ENCODE measurements at regions not wholly inside any gene's neighbourhood (a gene's known extent, or its start where the extent isn't known, plus 50 kb on each side); places are given as distances from the start of the nearest gene placed in this dataset.

DNA sequence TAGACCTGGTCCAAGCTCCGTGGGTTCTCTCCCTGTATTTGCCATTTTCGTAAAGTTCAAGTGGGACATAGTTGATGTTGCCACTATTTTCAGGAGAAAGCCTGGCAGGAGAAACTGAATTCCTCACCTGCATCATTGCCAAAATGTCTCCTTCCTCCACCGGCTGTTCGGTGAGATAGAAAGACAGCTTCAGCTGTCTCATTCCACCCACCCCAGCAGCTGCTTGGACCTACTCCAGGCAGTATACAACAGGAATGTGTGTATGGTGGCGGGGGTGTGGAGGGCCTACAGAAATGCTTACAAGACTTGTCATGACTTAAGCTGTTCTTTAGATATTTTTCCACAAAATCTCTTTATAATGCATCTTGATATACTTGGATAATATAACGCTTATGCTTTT is 132.7 kb upstream of the RAP2B start:
- peak; percentile 10 for DNase-seq (ENCODE audit: low read depth)

DNA sequence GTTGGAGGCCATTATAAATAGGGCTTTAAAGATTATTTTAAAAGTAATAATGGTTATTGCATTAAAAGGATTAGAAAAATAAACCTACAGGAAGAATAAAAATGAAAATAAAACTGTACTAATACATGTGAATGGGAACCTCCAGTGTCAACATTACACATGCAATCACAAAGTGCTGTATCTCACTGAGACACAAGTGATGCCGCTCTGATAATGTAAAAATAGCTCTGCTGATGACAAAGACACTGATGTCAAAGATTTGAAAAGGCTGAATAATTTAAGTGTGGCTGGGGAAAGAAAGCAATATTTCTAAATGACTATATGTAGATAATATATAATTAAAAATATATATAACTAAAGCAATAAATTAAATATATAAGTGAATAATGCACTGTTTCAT is 129.1 kb upstream of the RAP2B start:
- no peak for DNase-seq (ENCODE audit: low read depth)

DNA sequence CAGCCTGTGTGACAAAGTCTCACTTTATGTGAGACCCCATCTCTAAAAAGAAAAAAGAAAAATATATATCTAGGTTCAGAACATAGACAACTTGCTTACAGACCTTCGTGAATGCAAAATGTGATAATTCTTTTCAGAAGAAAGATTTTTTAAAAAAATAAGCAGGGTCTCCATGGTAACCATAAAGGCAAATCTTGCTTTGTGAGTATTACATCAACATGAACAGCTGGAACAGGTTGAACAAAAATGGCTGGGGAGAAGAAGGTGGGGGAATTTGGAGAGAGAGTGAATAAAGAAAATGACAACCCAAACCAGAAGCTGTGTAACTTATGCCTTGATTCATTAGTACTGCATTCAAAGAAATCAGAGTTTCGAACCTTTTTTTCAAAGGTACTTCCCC is 125.2 kb upstream of the RAP2B start:
- no peak for DNase-seq (ENCODE audit: low read depth)

DNA sequence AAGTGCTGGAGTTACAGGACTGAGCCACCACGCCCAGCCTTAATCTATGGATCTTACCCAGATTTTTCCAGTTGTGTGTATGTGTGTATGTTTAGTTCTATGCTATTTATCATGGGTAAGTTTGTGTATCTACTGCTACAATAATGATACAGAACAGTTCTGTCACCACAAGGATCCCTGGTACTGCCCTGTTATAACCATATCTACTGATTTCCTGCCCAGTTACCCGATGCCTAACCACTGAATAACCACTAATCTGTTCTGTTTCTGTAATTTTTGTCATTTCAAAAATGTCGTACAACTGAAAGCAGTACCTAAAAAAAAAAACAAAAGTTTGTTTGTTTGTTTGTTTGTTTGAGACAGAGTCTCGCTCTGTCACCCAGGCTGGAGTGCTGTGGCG is 123.7 kb upstream of the RAP2B start:
- DNase-seq (ENCODE audit: low read depth) = no peak

DNA sequence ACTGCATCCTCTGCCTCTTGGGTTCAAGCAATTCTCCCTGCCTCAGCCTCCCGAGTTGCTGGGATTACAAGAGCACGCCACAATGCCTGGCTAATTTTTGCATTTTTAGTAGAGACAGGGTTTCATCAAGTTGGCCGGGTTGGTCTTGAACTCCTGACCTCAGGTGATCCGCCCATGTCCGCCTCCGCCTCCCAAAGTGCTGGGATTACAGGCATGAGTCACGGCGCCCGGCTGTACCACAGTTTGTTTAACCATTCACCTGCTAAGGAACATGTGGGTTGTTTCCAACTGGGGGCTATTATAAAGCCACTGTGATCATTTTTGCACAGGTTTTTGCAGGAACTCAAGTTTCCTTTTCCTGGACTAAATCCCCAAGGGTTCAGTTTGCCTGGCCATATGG is 123.2 kb upstream of the RAP2B start:
- DNase-seq (ENCODE audit: low read depth) = no peak

DNA sequence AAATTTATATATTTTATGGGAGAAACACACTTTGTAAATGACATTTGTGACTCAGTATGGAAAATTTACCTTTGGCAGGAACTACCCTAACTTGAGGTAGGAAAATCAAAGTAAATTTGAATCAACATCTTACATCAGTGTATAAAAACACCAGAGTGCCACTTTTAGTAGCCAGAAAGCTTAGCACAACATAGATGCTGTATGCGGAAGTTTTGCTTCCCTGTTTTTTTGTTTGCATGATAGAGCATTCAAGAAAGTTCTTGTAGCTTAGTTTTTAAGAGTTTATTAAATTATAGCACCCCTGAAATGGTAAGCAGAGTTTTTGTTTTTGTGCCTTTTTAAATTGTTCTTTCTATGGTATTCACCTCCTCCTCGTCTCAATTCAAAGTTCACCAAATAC is 120.8 kb upstream of the RAP2B start:
- DNase-seq (ENCODE audit: low read depth) = no peak

DNA sequence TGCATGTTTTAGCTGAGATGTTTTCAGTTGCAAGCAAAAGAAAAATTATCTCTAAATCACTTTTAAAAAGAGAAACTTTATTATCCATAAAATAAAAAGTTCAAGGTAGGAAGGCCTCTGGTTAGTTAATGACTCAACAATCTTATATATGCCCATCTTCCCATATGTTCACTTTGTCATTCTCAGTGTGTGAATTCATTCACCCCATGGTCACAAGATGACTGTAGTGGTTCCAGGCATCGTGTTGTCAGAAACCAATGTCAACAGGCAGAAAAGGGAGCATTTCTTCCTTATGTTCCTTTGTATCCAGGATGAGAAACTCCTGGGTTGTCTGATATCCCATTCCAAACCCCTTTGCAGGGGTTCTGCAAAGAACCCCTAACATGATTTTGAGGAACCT is 119.9 kb upstream of the RAP2B start:
- DNase-seq (ENCODE audit: low read depth) = no peak

DNA sequence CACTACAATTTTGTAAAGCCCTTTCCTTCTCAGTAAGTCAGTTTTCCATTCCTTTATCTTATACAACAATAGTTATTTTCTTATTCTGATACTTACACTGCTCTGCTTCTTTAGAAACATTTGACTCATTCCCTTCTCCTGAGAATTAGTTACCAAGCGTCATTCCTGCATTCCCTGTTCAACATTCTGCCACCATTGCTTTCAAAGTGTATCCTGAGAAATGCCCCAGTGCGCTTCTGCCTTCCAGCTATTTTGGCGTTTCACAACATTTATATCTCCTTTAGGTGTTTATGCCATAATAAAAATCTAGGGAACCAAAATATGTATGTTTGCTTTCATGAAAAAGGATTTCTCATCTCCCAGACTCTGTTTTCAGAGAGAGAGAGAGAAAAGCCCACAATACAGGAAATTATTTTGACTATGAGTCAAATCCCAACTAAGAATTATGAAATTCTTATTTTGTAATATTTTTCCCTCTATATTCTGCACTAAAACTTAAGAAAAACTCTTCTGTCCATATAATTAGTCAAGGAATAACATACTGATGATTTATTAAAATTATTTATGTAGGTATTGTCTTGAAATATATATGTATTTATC is 118.2 kb upstream of the RAP2B start:
- no peak for DNase-seq (ENCODE audit: low read depth)

DNA sequence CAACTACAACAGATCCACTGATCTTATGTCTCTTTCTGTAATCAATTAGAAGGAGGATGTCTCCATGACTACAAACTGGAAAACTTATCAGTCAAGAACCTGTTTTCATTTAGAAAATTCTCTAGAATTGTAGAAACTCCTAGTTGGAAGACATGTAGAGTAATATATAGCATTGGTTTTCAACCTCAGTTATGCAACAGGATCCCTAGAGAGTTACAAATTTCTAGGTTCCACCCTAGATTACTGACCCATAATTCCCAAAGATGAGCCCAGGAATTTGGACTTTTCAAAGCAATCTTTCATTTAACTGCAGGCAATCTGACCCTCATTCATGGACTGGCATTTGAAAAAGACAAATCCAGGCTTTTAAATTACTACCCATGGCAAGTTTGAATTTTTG is 116.9 kb upstream of the RAP2B start:
- DNase-seq (ENCODE audit: low read depth) = no peak

DNA sequence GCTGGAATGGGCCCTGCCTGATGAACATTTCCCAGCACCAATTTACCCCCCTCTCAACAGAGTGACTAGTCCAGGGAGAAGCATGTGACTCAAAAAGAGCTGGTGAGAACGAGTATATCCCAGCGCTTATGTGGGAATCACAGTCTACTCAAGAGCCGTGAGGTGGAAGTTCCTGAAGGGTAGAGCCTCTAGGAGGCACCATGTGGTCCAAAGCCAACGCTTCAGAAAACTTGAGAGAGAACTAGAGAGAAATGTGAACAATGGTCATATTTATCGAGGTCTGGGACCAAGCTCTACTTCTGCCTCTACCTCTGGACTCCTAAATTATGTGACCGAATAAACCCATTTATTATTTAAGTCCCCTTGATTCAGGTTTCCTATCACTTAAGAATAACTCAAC is 111.0 kb upstream of the RAP2B start:
- no peak for DNase-seq (ENCODE audit: low read depth)

DNA sequence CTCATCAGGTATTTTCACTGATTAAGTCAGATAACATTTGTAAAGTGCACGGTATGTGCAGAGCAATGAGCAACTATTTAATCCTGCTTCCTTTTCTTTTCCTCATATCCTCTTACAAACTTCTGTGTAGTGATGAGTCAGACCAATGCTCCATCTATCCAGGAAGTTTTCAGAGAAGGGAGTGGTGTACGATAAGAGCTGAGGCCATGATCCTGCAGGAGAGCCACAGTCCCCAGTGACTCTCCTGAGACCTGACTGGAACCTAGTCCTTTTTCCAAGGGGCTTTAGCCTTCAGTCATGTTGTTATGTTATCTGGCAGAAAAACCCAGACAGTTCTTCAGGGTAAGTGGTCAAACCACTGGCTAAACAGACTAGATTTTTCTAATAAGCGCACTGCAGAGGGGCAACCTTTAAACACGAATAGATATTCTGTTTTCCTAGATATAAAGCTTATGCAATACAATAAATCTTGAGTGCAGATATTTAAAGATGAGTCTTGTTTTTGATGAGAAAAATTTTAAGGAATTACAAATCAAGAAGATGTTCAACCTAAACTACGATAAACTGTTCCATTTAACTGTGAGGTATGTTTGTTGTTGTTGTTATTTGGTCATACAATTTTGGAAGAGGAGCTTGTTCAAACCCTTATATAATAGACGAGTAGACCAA is 110.5 kb upstream of the RAP2B start:
- peak; percentile 14 for DNase-seq (ENCODE audit: low read depth)

DNA sequence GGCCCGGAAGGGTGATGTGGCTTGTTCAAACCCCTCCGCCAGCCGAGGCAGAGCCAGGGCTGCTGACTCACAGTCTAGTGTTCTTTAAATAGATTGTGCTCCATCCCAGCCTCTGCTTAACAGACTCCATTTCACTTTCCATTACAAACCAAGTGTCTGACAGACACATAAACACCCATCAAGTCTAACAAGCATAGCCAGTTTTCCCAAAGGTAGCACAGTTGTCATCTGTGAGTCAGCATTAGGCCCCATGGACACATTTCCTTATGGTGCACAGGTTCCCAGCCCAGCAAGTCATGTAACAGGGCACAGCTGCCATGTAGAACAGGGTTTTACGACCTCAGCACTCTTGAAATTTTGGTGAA is 109.9 kb upstream of the RAP2B start:
- peak; percentile 50 for DNase-seq (ENCODE audit: low read depth)

DNA sequence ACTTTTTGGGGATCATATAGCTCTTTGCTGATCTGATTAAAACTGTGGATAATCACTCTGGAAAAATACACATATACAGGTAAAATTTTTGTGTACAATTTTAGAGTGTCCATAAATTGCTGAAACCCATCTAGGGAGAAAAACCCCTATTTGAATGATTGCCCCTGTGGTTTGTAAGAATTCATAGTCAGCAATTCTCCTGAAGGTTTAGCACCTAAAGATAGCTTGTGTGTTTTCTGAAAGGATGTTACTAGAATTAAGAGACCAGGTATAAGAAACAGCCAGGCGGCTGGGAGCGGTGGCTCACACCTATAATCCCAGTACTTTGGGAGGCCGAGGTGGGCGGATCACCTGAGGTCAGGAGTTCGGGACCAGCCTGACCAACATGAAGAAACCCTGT is 106.8 kb upstream of the RAP2B start:
- no peak for DNase-seq (ENCODE audit: low read depth)

DNA sequence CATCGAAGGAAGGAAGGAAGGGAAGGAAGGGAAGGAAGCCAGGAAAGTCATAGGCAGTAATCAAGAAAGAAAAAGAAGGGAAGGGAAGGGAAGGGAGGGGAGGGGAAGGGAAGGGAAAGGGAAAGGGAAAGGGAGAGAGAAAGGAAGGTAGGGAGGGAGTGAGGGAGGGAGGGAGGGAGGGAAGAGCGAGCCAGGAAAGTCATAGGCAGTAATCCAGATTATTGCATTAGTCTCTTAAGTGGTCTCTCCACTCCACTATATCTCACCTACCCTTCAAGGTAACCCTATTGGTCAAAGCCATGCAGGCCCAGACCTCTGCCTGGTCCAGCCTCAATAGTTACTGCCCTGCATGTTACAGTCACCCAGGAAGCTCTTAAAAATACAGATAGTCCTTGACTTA is 106.2 kb upstream of the RAP2B start:
- DNase-seq (ENCODE audit: low read depth) = no peak

DNA sequence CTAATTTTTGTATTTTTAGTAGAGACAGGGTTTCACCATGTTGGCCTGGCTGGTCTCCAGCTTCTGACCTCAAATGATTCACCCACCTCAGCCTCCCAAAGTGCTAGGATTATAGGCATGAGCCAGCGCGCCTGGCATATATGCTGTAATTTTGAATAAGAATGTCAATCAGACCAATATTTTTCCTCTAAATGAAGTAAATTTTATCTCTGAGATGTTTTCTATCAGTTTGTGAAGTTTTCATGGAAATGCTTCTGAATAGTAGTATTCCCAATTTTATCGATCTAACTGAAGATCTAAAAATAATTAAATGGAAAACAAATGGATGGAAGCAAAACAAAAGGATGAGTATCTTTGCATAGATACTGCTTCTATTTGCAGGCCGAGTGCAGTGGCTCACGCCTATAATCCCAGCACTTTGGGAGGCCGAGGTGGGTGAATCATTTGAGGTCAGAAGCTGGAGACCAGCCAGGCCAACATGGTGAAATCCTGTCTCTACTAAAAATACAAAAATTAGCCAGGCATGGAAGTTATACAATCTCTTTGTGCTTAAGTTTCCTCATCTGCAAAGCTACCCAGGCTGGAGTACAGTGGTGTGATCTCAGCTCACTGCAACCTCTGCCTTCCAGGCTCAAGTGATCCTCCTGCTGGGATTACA is 103.9 kb upstream of the RAP2B start:
- DNase-seq (ENCODE audit: low read depth) = peak; percentile 39

DNA sequence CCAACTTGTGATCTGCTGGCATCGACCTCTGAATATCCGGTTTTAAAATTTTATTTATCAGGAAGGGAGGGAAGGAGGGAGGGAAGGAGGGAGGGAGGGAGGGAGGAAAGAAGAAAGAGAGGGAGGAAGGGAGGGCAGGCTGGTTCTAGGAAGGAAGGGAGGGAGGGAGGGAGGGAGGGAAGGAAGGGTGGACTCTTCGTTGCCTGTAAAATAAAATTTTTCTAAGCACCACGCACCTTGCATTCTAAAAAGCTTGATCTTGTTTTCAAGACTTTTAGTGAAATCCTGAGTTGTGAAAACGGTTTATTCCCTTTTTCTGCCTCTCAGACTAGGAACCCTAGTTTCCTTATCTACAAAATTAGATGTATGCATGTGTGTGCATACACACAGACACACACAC is 101.7 kb upstream of the RAP2B start:
- no peak for DNase-seq (ENCODE audit: low read depth)

DNA sequence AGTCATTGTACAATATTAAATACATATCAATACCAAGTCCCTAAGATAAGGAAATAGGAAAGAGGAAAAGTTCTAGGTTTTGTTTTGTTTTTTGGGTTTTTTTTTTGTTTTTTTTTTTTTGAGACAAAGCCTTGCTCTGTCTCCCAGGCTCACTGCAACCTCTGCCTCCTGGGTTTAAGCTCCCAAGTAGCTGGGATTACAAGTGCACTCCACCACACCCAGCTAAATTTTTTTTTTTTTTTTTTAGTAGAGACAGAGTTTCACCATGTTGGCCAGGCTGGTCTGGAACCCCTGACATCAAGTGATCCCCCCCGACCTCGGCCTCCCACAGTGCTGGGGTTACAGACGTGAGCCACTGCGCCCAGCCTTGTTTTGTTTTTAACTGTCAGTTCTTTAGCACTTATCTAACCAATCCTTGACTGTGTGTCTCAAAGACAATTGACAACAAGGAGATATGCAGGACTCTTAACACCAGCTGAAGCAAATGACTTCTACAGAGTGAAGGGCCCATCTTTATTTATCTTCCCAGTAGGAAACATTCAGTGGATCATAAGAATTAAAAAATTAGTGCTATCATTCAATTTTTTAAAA is 100.0 kb upstream of the RAP2B start:
- DNase-seq (ENCODE audit: low read depth) = no peak

DNA sequence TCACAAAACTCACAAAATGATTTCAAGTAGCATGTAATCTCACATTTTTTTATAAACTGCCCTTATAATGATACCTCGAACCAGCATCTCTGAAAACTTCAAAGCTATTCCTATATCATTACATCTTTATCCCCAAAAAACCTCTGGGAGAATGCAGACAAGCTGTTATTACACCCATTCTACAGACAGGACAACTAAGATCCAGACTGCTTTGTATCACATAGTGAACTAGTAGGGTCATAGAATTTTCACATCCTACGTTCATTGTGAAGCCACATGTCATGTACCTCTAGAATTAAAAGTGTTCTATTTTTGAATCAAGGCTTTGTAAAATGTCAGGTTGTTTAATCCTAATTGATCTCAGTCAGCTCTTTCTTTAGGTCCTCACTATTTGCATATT is 98.7 kb upstream of the RAP2B start:
- no peak for DNase-seq (ENCODE audit: low read depth)

DNA sequence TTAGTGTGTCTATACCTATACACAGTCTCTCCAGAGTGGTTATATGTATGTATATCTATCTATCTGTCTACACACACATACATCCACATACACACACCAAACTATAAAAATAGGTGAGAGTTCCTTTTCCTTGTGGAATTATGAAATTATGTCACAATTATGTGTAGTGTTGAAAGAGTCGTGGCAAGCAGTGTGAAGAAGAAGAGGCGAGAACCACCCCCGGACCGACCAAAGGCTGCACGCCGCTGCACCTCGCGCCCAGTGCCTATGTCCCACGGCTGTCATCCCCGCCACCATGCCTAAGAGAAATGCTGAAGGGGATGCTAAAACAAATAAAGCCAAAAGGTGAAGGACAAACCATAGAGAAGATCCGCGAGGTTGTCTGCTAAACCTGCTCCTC is 95.0 kb upstream of the RAP2B start:
- no peak for DNase-seq (ENCODE audit: low read depth)

DNA sequence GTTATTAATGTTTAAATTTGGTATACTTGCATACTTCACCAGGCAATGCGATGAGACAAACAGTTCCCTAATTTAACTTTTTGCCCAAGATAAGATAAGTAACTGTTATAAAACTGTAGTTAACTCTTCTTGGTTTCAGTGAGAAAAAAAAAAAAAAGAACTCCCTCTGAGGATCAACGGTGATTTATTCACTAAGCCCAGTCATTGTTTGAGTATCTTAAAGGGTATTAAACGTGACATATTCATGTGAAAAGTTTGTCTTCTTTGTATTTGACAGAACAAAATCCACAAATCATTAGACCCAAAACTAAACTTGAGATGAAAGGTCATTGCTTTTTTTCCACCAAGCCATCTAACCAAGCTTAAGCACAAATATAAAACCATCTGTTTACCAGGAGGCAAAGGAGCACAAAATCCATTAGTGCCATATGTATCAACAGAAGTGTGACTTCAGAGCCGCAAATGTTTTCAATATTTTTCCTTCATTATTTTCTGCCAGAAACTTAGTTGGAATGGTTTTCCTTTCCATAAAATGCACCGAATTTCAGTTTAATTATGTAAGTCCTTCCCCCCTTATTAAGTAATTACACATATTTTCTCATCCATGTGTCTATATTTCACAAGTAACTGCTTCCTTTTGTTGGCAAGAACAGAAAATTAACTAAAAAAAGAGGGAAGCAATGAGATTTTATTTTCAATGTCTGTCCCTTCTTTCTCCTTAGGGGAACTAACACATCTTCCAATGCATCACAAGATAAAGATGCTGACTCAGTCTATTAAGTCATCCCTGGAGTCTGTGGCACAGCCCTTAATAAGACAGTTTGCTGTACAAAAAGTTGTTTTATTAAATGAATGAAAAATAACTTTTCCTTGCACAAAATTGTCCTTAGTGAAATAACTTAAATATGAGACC is 92.2 kb upstream of the RAP2B start:
- peak; percentile 24 for DNase-seq (ENCODE audit: low read depth)

DNA sequence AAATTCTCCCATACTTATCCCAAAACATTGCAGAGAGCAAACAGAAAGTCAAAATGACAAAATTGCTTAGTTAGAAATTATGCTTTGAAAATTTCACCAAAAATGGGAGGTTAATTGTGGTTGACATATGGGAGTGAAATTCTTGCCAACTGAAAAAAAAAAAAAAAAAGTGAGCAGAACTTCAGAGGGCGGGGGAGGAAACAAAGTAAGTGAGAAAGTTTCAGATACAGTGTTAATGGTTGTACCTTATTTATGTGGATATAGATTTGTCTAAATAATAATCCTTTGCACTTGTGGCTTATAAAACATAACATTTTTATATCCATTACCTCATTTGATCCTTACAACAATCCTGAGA is 91.5 kb upstream of the RAP2B start:
- DNase-seq (ENCODE audit: low read depth) = no peak

DNA sequence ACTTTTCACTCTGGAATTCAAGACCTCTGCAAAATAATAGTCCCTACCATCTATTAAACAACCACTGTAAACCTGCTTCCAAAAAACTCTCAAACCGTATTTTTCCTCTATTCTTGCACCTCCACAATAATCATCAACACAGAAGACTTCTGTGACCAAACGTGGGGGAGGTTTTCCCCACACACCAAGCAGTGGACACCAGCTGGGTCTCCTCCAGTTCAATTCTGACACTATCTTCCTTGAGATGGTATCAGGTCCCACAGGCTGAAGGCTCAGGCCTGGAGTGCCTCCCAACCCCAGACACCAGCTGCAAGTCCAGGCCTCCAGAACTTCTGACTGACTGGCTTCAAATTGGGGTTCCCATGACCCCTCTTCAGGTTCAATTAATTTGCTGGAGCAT is 89.6 kb upstream of the RAP2B start:
- no peak for DNase-seq (ENCODE audit: low read depth)

DNA sequence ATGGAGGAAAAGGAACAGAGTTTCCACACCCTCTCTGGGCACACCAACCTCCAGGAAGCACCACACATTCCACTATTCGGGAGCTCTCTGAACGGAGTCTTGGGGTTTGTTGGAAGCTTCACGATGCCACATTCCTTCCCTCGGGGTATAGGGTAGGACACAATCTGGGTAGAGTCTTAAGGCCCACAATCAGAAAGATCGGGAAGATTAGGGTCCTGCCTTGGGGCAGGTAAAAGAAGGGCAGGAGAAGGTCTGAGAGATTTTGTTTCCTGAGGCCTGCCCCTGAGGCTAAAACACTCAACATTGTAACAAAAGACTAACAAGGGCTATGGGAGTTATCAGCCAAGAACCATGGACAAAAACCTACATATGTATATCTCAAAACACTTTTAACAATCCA is 89.2 kb upstream of the RAP2B start:
- no peak for DNase-seq (ENCODE audit: low read depth)
